ENCODE measurements at regions not wholly inside any gene's neighbourhood (a gene's known extent, or its start where the extent isn't known, plus 50 kb on each side); places are given as distances from the start of the nearest gene placed in this dataset.

- no peak for TF ChIP-seq CTCF (conservative IDR thresholded peaks at IDR 0.05)
- no peak for TF ChIP-seq EZH2 (IDR thresholded peaks at IDR 0.05; ENCODE audit: low read depth)
Measured at GRCh38 chr1:187999973-188000372, 1171.2 kb downstream of the PLA2G4A start.

All from PC-9 (cell line).